22Rv1 (cell line): ENCODE measurements at regions not wholly inside any gene's neighbourhood (a gene's known extent, or its start where the extent isn't known, plus 50 kb on each side); places are given as distances from the start of the nearest gene placed in this dataset.

Experiments used
- H3K27ac ChIP-seq: fragments of 450-650 bp; 2 replicates; pipeline ENCODE4 v1.5.1; 2017
- ZFX ChIP-seq: fragments of 450-650 bp; IDR thresholded peaks from 2 replicates; pipeline ENCODE4 v1.6.1; 2017; ENCODE audit warnings: antibody characterized with exemption, borderline replicate concordance
- TF ChIP-seq, protein P1 (sequence below): fragments of 450-650 bp; IDR thresholded peaks from 2 replicates; pipeline ENCODE4 v1.5.1; 2017; ENCODE audit warnings: mild to moderate bottlenecking

DNA sequence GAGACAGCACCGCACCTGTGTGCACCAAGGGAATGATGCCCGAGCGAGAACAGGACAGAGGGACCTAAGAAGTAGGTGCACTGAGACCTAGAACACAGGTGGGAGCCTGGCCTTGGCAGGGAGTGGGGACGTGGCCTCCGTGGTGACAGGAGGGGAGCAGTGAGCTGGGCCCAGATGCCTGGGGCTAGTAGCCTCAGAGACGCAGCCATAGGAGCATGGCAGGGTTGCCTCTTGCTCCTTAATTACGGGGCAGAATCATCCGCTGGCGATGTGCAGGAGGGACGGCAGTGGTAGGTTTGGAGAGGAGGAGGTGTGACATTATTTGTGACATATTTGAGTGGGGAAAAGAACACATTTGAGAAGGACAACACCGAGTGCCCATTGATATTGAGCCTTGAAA, 57.0 kb upstream of the HPCAL1 start:
- TF ChIP-seq, protein P1, sequence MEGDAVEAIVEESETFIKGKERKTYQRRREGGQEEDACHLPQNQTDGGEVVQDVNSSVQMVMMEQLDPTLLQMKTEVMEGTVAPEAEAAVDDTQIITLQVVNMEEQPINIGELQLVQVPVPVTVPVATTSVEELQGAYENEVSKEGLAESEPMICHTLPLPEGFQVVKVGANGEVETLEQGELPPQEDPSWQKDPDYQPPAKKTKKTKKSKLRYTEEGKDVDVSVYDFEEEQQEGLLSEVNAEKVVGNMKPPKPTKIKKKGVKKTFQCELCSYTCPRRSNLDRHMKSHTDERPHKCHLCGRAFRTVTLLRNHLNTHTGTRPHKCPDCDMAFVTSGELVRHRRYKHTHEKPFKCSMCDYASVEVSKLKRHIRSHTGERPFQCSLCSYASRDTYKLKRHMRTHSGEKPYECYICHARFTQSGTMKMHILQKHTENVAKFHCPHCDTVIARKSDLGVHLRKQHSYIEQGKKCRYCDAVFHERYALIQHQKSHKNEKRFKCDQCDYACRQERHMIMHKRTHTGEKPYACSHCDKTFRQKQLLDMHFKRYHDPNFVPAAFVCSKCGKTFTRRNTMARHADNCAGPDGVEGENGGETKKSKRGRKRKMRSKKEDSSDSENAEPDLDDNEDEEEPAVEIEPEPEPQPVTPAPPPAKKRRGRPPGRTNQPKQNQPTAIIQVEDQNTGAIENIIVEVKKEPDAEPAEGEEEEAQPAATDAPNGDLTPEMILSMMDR, result no peak
- TF ChIP-seq ZFX, result no peak
- no peak overlapping the region for H3K27ac ChIP-seq

DNA sequence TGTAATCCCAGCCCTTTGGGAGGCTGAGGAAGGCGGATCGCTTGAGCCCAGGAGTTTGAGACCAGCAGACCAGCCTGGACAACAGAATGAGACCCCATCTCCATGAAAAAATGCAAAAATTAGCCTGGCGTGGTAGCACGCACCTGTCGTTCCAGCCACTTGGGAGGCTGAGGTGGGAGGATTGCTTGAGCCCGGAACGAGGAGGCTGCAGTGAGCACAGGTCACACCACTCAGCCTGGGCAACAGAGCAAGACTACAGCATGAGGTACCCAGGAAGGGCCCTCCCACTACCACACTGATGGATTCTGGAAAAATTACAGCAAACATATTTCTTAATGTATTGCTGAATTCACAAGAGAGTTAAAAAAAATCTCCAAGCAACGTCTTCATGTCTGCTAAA, 56.3 kb upstream of the HPCAL1 start:
- TF ChIP-seq, protein P1, result no peak
- TF ChIP-seq ZFX, result no peak
- no peak overlapping the region for H3K27ac ChIP-seq

GRCh38 chr2:10246831-10247230, 55.9 kb upstream of the HPCAL1 start:
- TF ChIP-seq, protein P1, result no peak
- TF ChIP-seq ZFX, result no peak
- H3K27ac ChIP-seq, result no peak overlapping the region

DNA sequence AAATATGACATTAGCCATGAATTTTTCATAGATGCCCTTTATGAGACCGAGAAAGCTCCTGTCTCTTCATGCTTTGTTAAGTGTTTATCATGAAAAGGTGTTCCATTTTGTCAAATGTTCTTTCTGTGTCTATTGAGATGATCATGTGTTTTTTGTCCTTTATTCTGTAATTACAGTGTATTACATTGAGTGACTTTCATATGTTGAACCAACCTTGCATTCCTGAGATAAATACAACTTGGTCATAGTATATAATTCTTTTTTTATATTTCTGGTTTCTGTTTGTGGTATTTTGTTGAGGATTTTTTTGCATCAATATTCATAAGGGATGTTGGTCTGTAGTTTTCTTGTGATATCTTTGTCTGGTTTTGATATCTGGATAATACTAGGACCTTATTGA, 52.9 kb upstream of the HPCAL1 start:
- TF ChIP-seq, protein P1, result no peak
- TF ChIP-seq ZFX, result no peak

DNA sequence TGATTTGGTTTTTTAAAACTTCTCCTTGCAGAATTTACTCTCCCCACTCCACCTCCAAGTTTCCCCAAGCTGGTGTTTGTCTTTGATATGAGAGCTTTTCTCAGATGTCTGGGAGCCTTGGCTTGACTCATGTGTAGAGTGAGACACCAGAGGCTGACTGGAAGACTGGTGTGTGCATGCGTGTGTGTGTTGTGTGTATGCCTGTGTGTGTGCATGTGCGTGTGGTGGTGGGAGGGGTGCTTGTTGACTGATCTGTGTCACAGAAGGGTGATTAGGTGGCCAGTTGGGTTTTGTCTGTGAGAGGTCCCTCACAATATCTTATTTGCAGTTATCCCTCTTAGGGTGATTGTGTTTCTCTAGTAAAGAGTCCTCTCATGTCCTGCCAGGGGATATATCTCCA, 50.5 kb upstream of the HPCAL1 start:
- TF ChIP-seq, protein P1, result no peak
- no peak for TF ChIP-seq ZFX
- H3K27ac ChIP-seq, result no peak overlapping the region

More for the DNA sequence above, 52.9 kb upstream of the HPCAL1 start:
- H3K27ac ChIP-seq, result no peak overlapping the region

GRCh38 chr2:10252661-10253060, 50.0 kb upstream of the HPCAL1 start:
- H3K27ac ChIP-seq, result no peak overlapping the region
- TF ChIP-seq, protein P1, result no peak
- TF ChIP-seq ZFX, result no peak
